Right renal pelvis (tissue), 4 donors: ENCODE measurements at regions not wholly inside any gene's neighbourhood (a gene's known extent, or its start where the extent isn't known, plus 50 kb on each side); places are given as distances from the start of the nearest gene placed in this dataset.
"Not testable (repeated sequence)": the region's sequence is repeated elsewhere in the genome, so short reads cannot be mapped to it uniquely, and the experiment has no call there.

Source experiments
- DNase-seq, 4 donors: peaks; one replicate each; pipeline ENCODE4 v3.0.0-alpha.2; 2013; ENCODE audit warnings: low read depth in 4 of 4, low spot score in 3 of 4, missing footprints in 1 of 4

DNA sequence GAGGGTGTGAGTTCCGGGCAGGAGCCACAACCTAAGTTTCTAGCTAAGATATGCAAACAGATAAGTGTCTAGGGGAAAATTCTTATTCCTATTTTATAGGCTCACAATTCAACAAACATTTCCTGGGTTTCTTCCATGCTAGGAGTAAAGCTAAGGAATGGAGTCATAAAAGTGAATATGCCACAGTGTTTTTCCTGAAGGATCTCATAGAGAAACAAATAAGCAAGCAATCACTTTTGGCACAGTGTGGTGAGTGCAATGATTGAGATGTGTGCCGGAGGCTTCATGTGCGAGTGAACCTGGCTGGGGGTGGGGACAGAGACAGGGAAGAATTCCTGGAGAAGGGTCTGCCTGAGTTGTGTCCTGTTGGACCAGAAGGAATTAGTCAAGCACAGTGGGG lies 147.4 kb downstream of the TENT5C start:
- DNase-seq = no peak

DNA sequence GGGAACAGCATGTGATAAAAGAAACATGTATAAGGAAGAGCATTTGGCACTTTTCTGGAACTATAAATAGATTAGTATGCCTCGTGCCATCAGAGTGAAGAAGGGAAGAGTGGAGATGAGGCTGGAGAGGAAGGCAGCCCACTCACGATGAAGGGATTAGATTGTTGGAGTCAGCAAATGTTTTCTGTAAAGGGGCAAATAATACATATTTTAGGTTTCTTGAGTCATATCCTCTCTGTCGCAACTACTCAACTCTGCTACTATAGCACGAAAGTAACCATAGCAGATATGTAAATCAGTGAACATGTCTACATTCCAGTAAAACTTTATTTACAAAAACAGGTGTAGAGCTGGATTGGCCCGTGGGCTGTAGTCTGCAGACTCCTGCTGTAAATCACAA lies 147.8 kb downstream of the TENT5C start:
- no peak for DNase-seq

DNA sequence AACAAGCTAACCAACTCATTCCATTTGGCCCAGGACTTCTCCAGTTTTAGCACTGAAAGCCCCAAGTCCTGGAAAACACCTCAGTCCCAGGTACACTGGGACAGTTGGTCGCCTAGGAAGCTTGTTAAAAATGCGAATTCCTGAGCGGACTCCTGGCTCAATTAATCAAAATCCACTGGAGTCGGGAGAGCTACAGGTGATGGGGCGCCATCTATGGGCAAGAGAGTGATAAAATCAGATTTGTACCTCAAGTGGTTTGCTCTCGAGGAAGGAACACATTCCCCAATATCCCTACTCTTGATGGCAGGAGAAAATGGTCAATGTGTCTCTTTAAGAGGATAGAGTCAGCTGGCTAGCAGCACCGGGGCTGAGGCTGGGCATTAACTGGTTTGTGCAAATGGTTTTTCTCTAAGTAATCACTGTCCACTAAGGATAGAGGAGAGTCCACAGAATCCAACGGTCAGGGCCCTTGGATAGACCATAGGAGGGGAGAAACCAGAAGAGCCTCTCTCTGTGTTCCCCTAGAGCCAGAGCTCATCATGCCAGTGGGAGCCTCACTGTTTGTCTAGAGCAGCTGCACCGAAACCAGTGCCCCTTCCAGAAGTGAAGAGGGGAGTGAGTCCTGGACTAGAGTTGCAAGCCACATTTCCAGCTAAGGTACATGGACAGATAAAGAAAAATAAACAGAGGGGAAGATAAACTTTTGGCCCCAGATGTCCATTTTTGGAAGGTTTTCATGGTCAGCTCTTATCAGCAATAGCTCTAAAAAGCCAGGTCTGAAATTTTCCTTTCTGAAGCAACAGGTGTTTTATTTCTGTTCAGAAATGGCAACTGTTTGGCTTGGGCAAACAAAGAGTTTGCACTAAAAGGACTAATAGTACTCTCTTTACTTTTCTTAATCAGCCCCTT lies 148.5 kb downstream of the TENT5C start:
- peak; percentile 48 to 55 (median 49) for DNase-seq

DNA sequence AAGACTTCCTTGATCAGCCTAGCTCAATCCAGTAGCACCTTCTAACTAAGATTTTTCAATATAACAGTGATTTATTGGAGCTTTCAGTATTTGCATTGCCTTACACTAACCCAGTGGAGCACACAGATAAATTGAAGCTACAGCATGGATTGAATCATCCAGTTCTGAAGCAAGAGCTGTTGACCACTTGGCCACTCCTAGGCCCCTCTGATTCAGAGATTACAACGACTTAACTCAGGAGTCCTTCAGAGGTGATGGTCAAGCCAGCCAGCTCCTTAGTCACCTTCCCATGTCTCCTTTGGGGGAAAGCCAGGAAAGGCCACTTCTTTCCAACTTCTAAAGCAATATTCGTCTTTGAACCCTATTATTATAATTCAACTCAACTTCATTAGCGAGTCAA lies 151.8 kb downstream of the TENT5C start:
- no peak for DNase-seq

DNA sequence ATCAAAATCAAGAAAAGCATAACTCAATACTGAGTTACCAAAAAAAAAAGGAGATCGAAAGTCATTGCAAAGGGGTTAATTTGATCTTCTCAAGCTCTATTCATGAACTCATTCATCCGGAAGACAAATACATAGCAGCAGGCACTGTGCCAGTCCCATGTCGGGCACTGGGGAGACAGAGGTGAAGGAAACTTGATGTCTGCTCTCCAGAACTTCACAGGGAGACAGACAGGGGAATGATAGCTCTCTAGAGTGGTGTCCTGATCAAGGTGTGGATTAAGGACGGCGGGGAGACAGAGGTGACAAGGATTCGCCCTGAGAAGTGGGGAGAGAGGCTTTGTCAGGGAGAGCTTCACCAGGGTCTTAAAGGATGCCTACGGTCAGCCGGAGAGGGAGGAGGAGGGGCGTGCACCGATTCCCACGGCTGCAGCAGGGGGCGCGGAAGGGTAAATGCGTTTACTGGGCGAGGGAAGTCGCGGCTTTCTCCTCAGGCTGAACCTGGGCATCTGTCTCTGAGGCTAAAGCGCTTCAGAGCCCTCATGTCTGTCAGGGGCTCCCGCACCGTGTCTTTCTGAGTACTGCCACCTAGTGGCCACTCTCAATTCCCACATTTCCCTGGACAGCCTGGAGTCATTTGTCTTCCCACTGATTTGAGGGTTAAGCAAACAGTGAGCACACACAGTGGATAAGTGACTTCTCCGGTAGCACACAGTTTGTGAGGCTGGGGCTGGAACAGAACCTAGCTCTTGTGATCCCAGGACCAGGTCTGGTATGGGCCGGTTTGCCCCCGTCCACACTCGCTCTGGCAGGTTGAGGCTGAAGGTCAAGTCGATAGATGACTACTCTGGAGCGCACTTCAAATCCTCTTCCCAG lies 152.8 kb downstream of the TENT5C start:
- peak; percentile 68 to 73 (median 70) for DNase-seq

DNA sequence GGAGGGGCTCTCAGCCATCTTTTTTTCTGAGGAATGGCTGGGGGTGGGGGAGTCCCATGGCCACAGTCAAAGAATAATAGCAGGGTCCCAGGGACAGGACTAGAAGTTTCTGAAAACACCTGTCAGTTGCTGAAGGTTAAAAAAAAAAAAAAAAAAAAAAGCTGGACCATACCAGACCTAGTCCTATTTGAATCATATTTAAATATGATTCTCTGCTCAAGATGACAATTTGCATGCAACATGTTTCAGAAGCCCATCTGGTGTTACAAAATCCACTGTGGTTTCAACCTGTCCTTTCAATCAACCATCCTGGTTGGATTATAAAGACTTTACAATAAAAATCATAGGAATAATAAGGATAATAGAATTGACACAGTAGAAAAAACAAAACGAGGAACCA lies 153.7 kb downstream of the TENT5C start:
- DNase-seq = no peak

DNA sequence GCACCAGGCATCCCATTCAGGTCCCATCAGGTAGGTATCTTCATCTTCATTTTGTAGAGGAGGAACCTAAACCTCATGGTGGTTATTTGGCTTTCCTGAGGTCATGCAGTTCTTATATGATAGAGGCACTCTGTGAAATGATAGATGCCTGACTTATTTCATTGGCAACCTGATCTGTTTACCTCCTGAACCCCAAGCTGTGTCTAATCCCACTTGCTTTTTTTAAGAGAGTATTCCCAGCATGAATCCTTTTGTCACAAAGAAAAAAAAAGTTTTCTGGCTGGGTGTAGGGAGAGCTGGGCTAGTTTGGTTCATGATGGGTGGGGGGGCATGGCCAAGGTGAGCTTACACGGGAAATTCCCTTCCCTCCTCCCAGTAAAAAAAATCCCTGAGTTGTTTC lies 154.2 kb downstream of the TENT5C start:
- DNase-seq = no peak

DNA sequence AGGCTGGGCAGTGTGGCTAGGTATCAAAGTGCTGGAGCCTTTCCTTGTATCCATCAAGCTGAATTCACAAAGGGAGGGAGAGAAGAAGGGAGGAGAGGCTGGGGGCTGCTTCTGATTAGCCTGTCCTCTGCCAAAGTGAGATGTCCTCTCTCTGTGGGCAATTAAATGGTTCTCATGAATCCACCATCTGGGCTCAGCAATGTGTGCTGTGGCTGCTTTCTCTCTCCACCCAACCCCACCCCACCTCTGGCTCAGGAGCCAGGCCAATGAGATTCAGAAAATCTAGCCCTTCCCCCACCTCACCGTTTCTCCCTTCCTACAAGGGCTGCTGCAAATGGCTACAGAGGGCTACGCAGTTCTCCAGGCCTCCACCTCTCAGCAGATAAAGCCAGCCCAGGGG lies 154.6 kb downstream of the TENT5C start:
- no peak for DNase-seq

DNA sequence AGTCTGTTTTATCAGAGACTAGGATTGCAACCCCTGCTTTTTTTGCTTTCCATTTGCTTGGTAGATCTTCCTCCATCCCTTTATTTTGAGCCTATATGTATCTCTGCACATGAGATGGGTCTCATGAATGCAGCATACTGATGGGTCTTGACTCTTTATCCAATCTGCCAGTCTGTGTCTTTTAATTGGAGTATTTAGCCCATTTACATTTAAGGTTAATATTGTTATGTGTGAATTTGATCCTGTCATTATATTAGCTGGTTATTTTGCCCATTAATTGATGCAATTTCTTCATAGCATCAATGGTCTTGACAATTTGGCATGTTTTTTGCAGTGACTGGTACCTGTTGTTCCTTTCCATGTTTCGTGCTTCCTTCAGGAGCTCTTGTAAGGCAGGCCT lies 161.7 kb downstream of the GDAP2 start:
- not testable (repeated sequence) for DNase-seq

DNA sequence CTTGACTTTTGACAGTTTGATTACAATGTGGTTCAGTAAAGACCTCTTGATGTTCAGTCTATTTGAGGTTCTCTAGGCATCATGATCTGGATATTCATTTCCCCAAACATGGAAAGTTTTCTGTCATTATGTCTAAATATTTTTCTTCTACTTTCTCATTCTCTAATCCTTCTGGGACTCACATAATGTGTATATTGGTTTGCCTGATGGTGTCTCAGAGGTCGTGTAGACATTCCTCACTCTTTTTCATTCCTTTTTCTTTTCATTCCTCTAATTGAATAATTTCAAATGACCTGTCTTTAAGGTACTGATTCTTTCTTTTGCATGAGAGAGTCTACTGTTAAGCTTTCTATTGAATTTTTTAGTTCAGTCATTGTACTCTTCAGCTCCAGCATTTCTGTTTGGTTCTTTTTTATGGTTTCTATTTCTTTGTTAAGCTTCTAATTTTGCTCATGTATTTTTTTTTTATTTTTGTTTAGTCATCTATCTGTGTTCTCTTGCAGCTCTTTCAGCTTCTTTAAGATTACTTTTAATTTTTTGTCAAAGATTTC lies 158.4 kb downstream of the GDAP2 start:
- DNase-seq = no peak

DNA sequence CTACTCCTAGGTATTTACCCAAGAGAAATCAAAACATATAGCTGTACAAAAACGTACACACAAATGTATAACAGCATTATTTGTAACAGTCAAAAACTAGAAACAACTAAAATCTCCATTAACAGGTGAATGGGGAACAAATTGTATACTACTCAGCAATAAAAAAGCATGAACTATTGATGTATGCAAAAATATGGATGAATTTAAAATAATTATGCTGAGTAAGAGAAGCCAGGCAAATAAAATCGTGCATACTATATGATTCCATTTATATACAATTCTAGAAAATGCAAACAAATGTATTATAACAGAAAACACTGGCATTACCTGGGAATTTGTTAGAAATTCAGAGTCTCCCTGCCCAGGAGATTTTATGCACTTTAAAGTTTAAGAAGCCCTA lies 150.1 kb downstream of the GDAP2 start:
- no peak for DNase-seq

DNA sequence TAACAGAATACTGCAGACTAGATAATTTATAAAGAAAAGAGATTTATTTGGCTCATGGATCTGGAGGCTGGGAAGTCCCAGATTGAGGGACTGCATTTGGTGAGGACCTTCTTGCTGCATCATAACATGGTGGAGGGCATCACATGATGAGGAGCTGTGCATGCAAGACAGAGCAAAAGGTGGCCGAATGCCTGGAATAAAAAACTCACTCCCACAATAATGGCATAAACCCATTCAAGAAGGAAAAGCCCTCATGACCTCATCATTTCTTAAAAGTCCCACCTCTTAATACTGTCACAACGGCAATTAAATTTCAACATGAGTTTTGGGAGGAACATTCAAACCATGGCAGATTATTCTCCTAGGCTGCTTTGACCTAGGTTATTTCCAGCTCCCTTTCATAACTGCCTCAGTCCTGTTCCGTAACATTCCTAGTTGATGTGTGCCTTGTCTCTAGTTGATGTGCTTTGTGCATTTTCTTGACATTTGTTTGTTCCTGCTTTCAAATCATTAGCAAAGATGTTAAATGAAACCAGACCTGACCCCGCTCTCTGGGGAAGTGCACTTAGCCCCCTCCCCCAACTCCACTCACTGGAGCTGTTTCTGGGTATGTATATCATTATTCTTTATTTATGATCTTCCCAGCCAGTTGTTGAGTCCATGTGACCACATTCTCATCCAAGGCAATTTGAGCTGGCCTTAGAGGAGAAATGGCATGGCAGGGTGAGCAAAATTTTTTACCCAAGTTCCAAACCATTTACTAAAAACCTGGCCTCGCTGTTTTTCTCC lies 148.5 kb downstream of the GDAP2 start:
- DNase-seq = peak in 1 of 4 donors; percentile 13

DNA sequence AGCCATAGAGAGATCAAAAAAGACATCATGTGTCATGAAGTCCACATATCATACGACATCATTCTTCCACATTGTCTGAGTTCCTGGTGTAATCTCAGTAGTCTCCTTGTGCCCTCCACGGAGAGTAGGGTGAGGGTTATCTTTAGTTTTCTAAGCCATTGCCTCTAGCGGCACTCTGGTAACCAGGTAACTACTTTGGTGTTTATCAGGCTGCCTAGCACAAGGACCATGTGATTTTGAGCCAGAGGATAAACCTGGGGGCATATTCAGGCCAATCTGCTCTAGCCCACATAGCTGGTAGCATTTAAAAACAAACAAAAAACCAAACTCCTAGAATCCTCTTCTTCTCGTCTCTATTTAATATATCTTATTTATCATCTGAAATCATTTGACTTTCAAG lies 147.4 kb downstream of the GDAP2 start:
- no peak for DNase-seq

DNA sequence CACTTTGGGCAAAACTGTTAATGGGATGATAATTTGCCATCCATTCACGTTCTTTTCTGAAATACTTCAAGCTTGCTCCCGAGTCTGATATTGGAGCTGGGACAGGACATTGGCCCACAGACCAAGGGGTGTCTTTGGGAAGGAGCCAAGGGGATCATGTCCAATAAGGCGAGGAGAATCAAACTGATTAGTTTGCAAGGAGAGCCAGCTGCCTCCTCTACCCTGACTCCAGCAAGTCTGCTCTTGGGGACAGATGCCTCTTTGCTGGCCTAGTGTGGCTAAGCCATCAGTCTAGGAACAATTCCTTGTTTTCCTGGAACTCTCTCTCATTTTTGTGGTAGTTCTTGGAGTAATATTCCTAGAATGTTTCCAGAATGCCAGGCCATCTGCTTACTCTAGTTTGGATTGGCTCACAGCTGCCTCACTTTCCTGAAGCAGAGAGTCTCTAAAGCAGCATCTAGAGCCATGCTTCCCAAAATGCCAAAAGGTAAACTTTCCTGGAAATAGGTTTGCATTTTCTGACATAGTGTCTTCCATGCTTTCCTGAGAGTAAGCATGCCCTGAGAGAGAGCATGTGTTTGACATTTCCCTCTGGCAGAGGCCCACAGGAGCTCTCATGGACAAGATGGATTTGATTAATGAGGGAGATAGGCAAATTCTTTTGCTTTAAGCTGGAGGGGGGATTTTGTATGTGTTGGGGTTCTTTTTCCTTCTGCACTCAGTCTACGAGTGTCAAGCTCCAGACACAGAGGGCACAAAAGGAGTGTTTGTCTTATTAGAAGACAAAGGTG lies 145.6 kb downstream of the GDAP2 start:
- no peak for DNase-seq

DNA sequence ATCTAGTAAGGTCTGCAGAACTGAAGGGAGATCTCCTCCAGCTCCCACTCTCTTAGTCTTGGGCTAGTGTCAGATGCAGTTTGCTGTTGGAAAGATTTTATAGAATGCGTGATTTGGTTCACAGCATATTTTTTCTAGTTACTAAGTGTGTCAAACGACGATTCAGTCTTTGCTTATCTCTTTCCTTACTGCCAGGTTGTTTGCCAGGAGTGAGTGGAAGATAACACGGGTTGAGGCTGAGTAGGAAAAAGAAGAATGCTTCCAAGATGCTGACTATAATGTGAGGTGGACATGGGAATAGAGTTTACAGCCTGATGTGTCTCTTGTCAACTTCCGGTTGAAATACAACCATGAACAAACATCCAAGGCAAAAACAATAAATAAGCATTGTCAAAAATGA lies 141.4 kb downstream of the GDAP2 start:
- DNase-seq = no peak

DNA sequence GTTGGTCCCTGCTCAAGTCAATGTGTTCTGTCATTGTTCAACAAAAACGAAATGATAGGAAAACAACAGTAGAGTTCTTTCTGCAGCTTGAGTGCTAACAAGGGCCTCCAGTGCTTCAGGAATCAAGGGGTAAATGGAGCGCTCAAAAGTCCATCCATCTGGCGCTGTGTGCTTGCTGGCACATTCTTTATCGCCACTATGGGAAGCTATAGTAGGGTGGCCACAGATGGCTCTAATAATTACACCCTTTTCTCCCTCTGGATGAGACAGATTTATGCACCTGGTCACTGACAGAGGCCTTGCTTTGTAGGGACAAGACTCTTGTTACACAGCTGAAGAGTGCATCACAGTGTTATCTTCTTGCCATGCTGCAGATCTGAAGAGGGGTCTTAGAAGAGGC lies 136.0 kb downstream of the GDAP2 start:
- no peak for DNase-seq

DNA sequence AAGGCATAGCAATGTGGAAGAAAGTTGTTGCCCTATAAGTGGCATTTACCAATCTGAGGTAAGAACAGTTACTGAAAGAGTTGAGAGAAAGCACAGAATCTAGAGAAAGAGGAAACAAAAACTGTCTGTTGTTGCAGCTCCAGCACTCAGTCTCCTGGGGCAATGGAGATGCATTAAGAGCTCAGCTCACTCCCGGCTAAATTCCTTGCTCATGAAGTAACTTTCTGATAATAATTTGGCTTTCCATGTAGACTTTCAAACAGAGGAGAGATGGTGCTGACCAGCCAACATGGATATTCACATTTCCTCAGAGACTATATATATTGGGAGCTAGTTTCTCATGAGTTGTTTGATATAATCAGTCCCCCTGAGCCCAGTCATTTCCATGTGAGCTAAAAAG lies 135.3 kb downstream of the GDAP2 start:
- DNase-seq = no peak

DNA sequence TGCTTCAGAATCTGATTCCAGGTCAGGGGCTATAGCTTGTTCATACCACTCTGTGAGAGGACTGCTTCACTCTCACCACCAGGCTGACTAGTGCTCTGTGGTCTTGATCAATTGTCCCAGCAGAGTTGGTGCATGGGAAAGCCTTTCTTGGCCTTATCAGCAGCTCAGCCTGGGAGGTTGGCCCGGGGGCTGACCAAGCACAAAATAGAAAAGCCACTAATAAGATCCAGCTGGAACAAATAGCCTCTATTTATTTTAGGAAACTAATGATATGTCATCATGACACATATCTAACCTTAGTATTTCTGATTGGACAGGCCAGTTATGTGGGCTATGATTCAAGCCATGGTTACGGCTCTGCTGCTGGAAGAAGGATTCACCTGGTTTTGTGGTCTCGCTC lies 134.2 kb downstream of the GDAP2 start:
- DNase-seq = no peak

DNA sequence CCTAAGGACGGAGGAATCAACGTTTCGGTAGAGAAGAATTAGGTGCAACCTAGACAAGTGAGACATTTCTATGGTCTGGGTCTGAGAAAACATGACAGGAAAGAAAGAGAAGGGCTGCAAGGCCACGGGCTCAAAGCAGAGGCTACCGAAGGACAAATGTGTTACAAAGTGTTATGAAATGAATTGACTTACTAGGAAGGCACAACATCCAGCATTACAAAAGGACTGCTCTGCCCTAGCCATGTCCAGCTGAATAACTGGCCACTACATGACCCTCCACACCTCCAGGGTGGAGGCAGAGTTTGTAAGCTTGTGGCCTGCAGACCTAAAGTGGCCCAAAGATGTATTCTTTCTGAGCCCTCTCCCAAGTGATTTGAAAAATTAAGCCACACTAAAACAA lies 133.6 kb downstream of the GDAP2 start:
- DNase-seq = no peak

DNA sequence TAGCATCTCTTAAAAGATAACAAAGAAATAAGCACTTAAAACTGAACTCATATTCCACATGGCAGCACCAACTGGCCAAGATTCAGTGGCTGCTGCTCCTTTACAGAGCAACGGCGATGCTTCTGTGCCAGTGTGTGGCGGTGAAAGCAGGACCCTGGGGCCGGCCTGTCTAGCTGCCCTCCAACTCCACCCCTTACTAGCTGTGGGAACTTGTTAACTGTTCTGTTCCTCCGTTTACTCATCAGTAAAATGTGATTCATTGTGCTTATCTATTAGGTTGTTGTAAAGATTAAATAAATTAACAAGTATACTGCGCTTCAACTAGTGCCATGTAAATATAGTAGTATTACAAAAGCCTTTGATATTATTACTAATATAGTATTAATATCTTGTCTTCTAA lies 133.2 kb downstream of the GDAP2 start:
- no peak for DNase-seq
